ENCODE measurements at regions not wholly inside any gene's neighbourhood (a gene's known extent, or its start where the extent isn't known, plus 50 kb on each side); places are given as distances from the start of the nearest gene placed in this dataset.

DNA sequence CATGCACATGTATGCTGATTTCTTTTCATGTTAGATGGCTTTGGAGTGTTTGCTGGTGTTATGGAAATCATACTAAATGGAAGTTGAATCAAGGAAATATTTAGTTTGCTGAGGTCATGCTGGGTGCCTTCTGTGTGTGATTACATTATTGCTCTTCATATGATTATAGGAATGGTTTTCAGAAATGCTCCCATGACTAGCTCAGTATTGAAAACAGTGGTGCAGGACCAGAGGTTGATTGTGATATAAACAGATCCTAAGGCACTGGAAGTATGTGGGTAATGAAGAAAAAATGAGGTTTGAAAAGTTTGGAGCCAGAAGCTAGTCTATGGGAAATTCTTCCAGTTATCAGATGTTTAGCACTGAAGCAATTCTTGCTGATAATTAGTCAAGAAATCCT lies 693.1 kb downstream of the UTRN start:
- in situ Hi-C loops (cut with HindIII; ENCODE audit: low sequenced_read_pairs), result no loop called here

DNA sequence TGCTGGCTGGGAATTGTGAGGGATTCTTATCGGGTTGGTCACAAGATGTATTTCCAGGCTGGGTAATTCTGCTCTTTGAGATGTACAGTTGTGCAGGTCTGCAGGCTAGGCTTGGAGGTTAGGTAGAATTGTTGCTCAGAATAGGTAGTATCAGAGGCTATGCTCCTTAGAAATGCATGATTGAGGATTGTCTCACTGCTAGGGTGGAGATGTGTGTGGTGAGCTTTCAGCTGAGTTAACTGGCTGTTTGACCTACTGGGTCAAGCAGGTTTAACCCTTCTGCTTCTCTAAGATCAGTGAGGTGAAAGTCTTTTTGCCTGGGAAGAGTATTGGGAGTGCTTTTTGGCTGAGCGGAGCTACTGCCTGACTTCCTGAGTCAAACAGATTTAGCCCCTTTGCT lies 701.1 kb downstream of the UTRN start:
- in situ Hi-C loops (cut with HindIII; ENCODE audit: low sequenced_read_pairs), result no loop called here

DNA sequence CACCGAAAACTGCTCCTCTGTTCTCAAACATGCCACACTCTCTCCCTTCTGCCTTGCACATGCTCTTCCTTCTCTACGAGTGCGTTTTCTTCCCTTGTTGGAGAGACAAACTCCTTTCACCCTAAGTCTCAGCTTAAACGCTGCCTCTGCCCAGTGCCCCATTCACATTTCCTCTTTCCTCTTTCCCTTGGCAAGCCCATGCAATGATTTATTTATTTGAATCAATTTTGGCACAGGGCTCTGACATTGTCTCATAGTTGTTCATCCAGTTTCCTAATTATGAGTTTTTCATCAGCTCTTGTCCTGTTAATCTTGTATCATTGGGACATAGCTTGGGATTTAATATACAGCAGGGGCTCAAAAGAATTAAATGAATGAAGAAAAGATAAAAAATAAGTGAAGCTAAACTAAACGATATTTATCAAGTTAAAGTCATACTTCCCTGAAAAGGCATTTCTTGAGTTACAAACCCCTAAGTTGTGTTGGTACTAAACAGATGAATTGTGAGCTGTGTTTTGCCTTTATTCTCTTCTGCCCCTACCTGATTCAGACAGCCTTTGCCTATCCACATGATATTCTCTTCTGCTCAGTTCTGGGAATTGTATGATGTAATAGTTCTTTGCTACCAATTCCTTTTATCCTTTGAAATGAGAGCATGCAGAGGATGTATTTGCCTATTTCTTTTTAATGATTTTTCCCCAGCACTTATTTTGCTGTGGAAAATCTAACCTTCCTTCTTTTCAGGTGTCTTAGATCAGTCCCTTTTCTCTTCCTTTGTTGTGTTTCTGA lies 704.4 kb downstream of the UTRN start:
- in situ Hi-C loops (cut with HindIII; ENCODE audit: low sequenced_read_pairs), result no loop called here

DNA sequence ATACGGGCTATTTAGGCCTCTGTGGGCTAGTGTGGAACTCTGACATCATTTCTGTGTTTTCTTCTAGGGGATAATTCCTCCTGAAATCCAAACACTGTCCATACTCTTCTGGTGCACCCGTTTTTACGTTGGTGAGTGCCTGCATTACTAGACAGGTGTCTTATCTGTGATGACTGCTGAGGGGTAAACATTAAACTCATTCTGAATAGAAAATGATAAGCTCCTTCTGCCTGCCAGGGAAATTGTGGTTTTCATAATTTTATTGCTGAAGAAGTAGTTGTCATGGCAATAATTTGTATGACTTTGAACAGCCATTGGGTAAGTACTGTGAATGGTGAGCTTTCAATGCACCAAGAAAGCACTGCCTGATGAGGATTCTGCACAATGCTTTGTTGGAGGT lies 705.6 kb downstream of the UTRN start:
- in situ Hi-C loops (cut with HindIII; ENCODE audit: low sequenced_read_pairs), result no loop called here

DNA sequence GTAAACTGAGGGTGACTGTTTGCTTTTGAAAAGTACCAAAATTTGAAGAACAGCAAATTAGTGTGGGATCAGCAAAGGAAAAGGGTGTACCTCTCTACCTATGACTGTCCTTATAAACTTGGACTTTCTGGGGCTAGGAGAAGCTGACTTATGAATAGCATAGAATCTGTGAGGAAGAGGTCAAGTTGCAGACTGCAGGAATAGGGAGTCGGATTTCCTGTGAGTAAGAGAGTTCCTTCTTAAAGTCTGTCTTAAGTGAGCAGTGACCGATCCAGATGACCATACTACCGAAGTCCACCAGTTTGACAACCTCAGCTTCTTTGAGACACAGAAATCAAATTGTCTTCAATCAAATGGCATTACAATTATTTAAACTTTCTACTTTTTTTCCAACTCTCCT lies 708.7 kb downstream of the UTRN start:
- in situ Hi-C loops (cut with HindIII; ENCODE audit: low sequenced_read_pairs), result no loop called here

DNA sequence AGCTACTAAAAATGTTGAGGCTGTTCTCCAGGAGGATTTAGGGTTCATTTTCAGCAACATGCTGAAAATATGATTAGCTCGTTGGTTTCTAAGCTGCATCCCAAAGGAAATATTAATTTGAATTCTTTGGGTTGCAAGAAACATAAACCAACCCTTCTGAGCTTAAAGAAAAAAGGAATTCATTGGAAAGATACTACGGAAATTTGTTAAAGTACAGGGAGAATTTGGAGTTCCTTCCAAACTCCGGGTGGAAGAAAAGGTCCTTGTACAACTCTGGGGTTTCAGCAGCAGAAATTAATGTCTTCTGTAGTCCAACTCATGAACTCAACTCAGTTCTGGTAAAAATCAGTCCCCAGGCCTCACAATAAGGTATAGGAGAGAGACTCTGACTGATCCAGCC lies 712.9 kb downstream of the UTRN start:
- in situ Hi-C loops (cut with HindIII; ENCODE audit: low sequenced_read_pairs), result no loop called here

DNA sequence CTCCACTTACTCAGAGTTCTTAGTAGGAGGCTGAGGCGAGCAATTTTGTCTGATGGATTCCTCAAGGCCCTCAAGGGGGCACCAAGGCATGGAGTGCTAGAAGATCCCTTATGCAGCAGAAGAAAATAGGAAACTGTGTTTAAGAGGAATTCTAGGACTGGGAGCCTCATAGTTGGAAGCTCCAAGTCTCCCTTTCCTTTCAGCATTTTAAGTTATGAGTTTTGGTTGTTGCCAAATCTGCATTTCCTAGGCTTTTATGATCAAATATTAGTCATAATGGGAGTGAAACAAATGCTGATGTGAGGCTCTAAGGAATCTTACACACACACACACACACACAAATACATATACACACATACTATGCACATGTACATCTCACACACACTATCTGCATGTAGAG lies 714.0 kb downstream of the UTRN start:
- in situ Hi-C loops (cut with HindIII; ENCODE audit: low sequenced_read_pairs), result no loop called here

DNA sequence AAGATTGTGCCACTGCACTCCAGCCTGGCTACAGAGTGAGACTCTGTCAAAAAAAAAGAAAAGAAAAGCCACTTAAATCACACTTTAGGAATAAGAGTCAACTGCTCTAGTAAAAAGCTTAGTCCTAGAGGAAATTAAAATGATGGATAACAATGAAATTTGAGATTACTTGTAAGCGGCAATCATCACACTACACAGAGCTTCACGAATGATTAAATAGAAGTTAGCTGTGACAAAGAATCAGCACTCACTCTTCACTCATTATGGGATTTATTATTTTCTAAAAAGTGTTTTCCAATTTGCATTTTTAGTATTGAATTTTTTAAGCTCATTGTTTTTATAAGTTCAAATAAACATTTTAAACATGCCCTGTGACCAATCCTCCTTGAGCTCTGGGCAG lies 718.0 kb downstream of the UTRN start:
- in situ Hi-C loops (cut with HindIII; ENCODE audit: low sequenced_read_pairs), result no loop called here

DNA sequence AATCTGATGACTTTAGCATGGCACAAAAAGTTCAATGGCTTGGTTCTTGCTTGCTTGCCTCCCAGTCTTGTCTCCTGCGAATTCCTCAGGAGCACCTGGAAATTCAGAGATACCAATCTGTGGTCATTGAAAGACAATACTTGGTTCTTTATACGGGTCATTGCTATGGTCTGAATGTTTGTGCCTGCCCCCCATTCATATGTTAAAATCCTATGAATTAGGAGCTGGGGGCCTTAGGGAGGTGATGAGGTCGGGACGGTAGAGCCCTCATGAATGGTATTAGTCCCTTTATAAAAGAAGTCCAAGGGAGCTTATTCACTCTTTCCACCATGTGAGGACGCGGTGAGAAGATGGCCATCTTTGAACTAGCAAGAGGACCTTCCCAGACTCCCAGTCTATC lies 721.8 kb downstream of the UTRN start:
- in situ Hi-C loops (cut with HindIII; ENCODE audit: low sequenced_read_pairs), result no loop called here

DNA sequence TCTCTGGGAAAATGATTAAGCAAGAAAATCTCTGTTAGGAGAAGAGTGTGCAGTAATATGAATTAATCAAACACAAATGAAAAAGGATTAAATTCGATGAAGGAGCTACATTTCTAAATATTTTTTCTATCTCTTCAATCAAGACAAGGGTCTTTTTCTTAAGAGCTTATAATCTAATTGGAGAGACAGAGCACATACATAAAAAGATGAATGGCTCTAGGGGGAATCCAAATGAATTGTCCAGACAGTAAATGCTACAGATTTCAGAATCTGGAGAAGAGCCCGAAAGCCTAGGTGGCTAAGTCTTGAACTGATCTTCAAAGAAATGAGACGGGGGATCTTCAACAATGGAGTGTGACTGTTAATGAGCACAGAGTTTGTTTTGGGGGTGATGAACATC lies 723.6 kb downstream of the UTRN start:
- in situ Hi-C loops (cut with HindIII; ENCODE audit: low sequenced_read_pairs), result no loop called here

DNA sequence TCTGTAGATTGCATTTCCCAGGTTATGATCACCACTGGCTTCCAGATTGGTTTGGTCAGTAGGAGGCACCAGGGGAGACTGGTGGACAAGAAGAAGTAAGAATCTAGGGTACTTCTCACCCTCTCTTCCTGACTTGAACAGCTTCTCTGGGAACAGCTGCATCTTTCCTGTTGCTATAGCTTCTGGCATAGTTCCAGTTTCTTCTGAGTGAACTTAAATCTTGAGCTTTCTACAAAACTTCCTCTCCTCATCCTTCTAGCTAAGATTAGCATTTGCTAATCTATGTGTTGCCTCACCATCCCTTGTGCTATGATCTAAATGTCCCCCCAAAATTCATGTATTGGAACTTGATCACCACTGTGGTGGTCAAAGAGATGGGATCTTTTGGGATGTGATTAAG lies 724.6 kb downstream of the UTRN start:
- in situ Hi-C loops (cut with HindIII; ENCODE audit: low sequenced_read_pairs), result no loop called here

DNA sequence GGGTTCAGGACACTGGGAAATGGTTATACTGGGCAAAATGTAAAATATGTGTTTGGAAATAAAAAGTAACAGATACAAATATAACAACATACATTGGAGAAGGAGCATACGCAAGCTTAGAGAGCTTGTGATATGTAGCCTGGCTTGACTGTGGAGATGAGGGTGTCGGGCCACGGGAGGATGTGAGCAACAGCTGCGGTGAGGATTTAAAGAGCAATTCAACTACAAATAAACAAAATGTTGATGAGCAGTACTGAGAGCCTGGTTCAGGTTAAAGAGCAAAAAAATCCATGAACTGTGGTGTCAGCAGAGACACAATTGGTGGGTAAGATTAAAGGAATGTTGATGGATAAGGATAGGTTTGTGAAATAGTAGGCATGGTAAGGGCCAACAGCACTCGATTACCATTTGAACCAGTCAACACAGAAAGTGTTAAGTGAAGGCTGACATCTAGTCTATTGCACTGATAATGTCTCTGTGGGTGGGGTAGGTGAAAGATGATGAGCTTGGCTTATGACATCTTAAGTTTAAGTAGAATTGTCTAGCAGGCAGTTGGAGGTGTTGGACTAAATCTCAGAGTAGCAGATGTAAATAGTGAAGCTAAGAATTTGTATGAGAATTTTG lies 723.2 kb downstream of the EPM2A start:
- in situ Hi-C loops (cut with HindIII; ENCODE audit: low sequenced_read_pairs), result no loop called here

DNA sequence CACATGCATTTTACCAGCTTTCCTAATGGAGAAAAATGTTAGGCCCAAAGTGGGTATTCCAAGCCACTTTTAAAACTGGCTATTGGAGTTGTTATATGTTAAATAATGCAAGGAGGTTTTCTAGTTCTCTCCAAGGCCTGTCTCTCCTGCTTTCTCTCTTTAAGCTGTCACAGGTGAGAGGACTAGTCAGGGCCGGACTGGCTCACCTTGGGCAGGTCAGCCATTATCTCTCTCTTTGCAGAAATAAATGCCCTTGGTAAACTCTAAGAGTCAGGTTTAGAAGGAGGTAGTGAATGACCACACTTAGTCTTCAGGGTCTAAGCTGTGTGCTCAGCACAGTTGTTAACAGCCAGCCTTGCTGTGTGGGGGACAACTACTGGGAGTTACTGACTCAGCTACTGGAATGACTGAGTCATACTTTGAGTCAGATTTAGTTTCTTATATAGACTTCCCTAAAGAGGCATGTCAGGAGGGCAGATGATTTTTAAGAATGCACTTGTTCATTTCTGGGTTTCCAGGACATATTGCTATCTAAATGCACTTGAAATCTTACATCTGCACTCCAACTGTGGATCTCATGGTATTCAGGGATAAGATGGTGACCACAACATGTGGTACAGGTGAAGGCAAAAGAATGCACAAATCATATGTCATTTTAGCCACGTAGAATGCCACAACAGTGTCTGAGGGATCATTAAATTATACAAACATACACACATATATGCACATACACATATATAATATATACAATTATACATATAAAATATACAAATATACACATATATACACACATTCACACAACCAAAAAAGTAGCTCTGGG lies 719.4 kb downstream of the EPM2A start:
- in situ Hi-C loops (cut with HindIII; ENCODE audit: low sequenced_read_pairs), result no loop called here

DNA sequence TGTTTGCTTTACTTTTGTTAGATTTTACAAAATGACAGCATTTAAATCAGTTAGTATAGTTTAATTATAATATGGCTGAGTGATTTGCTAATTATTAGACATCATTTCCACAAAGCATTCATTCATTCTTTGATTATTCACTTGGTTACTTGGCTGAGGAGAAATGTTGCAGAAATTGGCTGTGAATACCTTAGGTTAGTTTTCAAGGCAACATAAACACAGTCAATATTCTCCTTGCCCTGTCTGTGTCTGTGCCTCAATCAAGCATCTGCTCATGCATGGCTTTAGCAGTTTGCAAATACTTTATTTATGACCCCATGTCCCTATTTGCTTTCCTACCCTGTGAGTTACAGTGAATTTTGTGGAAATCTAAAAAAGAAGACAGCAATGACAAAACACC lies 718.3 kb downstream of the EPM2A start:
- in situ Hi-C loops (cut with HindIII; ENCODE audit: low sequenced_read_pairs), result no loop called here

DNA sequence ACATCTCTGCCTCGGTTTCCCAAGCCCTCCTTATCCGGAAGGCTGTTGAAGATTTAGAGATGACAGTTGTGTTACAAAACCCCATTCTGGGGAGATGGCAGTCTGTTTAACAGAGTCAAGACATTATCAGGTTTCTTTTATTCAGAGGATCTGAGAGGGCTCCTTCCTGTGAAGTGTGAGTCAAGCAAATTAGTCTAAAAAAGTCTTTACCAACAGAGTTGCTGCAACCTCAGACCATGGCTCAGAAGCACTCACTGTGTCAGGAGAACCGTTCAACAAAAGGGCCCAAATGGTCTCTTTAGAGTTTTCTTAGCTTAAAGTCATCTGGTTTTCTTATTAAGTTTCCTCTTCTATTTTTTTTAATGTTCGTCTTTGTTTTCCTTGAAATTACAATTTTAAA lies 717.8 kb downstream of the EPM2A start:
- in situ Hi-C loops (cut with HindIII; ENCODE audit: low sequenced_read_pairs), result no loop called here

DNA sequence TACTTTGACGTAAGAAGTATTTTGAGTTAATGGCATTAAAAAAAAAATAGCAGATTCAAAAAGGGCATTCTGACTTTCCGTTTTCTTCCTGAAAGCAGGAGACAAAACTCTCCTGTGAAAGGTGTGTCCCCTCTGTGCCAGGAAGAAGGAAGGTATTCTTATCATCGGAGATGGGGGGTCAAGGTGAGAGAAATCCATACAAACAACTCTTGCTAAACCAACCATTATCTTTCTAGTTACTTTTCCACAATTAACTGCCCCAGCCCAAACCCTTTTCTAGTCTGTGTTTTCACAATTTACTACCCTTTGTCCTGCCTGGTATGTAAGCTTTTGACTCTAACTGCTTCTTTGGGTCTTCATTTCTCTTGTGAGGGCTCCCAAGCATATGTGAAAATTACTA lies 717.3 kb downstream of the EPM2A start:
- in situ Hi-C loops (cut with HindIII; ENCODE audit: low sequenced_read_pairs), result no loop called here

DNA sequence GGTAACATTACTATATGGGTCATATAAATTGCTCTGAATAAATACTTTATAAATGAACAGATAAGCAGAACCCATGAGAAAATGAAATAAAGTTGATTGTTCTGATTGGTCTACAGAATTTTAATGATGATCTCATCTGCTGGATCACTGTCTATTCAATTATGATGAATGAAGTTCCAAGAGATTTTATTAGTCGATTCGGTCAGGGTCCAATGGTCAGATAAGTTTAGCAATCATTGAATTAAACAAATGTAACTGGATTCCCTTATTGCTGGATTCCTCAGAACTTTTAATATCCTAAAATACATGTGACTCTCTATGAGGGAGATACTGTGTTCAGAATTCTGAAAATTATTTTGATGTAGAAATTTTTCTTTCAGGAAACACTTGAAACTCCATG lies 715.2 kb downstream of the EPM2A start:
- in situ Hi-C loops (cut with HindIII; ENCODE audit: low sequenced_read_pairs), result no loop called here

DNA sequence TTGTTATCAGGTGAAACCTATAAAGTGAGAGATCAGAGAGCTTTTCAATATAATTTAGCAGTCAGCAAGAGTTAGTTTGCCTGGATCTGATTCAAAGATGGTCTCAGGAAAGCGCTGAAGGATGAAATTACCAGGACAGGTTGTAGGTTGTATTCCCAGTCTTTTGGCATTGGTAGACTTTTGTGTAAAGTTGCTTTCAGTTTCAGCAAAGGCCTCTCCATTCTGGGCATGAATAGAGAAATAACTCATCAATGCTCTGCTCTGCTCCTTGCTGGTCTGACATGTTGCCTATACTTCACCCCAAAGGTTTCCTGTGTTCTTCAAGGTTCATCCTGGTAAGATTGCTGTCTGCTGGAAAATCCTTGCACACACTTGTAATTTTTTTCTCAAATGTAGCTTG lies 714.8 kb downstream of the EPM2A start:
- in situ Hi-C loops (cut with HindIII; ENCODE audit: low sequenced_read_pairs), result no loop called here

DNA sequence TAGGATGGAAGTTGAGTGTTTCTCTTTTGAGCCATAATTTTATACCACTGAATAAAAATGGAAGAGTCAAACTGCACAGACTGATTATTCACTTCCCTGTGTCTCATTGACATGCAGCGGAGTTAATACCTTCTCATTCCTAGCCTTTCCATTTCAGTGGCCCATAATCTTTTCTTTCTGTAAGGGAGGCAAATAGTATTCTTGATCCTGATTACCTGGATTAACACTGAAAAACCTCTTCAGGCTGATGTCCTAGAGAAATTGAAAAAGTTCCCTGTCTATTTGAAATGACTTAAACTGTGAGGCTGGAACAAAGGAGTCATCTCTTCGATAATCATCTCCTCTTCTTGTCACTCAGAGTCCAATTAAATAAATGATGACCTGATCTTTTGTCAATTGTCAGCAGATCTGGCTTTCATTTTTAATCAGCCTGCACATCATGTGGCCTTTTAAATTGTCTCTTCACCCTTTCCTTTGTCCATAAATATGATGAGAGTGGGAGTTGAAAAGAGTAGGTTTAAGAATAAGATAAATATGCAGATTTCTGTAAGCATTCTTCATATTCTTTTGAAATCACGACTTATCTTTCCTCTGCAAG lies 713.0 kb downstream of the EPM2A start:
- in situ Hi-C loops (cut with HindIII; ENCODE audit: low sequenced_read_pairs), result no loop called here

DNA sequence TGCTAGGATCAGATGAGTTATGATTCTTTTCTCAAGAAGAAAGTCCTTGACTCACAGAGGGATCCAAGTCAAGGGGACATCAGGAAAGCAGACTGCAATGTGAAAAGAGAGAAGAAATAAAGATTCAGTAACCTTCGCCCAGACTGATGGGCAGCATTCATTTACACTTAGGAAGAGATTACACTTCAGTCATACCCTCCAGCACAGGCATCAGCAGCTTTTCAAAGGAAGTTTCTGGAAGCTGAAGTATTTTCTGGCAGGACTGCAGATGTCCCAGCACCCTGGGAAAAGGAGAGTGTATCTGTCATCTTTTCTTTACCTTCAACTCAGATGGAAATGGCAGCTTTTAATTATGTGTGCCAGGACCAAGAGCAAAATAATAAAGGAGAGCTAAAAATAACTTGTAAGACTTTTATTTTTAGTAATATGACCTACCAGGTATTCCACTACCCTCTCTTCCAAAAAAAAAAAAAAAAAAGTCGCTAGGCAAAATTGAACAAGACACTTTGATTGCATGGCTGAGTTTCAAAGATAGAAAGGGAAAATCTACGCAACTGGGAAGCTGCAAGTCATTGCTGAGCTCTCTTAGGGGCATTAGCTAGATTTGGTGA lies 712.1 kb downstream of the EPM2A start:
- in situ Hi-C loops (cut with HindIII; ENCODE audit: low sequenced_read_pairs), result no loop called here

DNA sequence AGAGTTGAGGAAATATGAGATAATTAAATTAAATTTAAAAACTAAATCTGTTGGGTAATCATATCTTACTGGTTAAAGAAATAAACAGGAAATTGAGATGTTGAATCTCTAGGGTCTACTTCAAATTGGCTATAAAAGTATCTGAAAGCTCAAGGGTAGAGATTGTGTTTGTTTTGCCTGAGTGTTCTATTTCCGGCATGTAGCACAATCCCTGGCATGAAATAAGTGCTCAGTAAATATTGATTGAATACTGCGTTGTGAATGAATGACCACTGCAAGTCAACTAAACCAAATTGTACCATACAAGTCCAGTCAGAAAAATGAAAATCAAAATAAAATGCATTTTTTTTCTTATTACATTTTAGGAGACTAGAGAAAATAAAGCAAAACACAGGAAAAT lies 709.8 kb downstream of the EPM2A start:
- in situ Hi-C loops (cut with HindIII; ENCODE audit: low sequenced_read_pairs), result no loop called here
